ENCODE measurements at regions not wholly inside any gene's neighbourhood (a gene's known extent, or its start where the extent isn't known, plus 50 kb on each side); places are given as distances from the start of the nearest gene placed in this dataset.
A peak's percentile ranks its signal among the peaks of the same experiment; 100 is the strongest.
"Not testable (repeated sequence)": the region's sequence is repeated elsewhere in the genome, so short reads cannot be mapped to it uniquely, and the experiment has no call there.

GRCh38 chr6:56875523-56875922 is 79.4 kb upstream of the BEND6 start:
- Histone ChIP-seq H3K4me1 (ENCODE audit: insufficient read depth, poor library complexity, severe bottlenecking) (no peaks in the 10 kb centered on the region), H3K27me3 (ENCODE audit: insufficient read depth, poor library complexity, severe bottlenecking) (no peaks in the 10 kb centered on the region), H3K9me3 (ENCODE audit: severe bottlenecking) (no peaks in the 10 kb centered on the region), H3K36me3 (ENCODE audit: low read depth) (no peaks in the 10 kb centered on the region), H3K4me3 (ENCODE audit: severe bottlenecking) (no peak overlapping the region), H3K27ac (ENCODE audit: poor library complexity, severe bottlenecking) (no peak overlapping the region)
- DNase-seq (ENCODE audit: low spot score) (no peak), ATAC-seq (ENCODE audit: low read depth) (no peak)
- no peak for TF ChIP-seq CTCF (IDR thresholded peaks at IDR 0.05; ENCODE audit: poor library complexity, severe bottlenecking)

GRCh38 chr6:56874328-56874727 is 80.6 kb upstream of the BEND6 start:
- no peak for DNase-seq (ENCODE audit: low spot score)
- H3K4me1 ChIP-seq (ENCODE audit: insufficient read depth, poor library complexity, severe bottlenecking): peaks cover 3% of the 10 kb centered on the region
- ATAC-seq (ENCODE audit: low read depth): no peak
- H3K9me3 ChIP-seq (ENCODE audit: severe bottlenecking): no peaks in the 10 kb centered on the region
- H3K27ac ChIP-seq (ENCODE audit: poor library complexity, severe bottlenecking): no peak overlapping the region
- no peak overlapping the region for H3K4me3 ChIP-seq (ENCODE audit: severe bottlenecking)
- H3K36me3 ChIP-seq (ENCODE audit: low read depth): no peaks in the 10 kb centered on the region
- no peaks in the 10 kb centered on the region for H3K27me3 ChIP-seq (ENCODE audit: insufficient read depth, poor library complexity, severe bottlenecking)
- TF ChIP-seq CTCF (IDR thresholded peaks at IDR 0.05; ENCODE audit: poor library complexity, severe bottlenecking): no peak

- H3K36me3 ChIP-seq (ENCODE audit: low read depth); H3K4me3 ChIP-seq (ENCODE audit: severe bottlenecking); DNase-seq (ENCODE audit: low spot score); H3K27me3 ChIP-seq (ENCODE audit: insufficient read depth, poor library complexity, severe bottlenecking); ATAC-seq (ENCODE audit: low read depth); H3K9me3 ChIP-seq (ENCODE audit: severe bottlenecking): not testable (repeated sequence)
- peak overlapping the region; percentile 92 for H3K27ac ChIP-seq (ENCODE audit: poor library complexity, severe bottlenecking)
- H3K4me1 ChIP-seq (ENCODE audit: insufficient read depth, poor library complexity, severe bottlenecking): peaks cover 41% of the 10 kb centered on the region
Measured at GRCh38 chr6:56870053-56870452, 84.9 kb upstream of the BEND6 start.

- ATAC-seq (ENCODE audit: low read depth) (no peak), DNase-seq (ENCODE audit: low spot score) (no peak)
- Histone ChIP-seq H3K9me3 (ENCODE audit: severe bottlenecking) (no peaks in the 10 kb centered on the region), H3K27me3 (ENCODE audit: insufficient read depth, poor library complexity, severe bottlenecking) (no peaks in the 10 kb centered on the region), H3K36me3 (ENCODE audit: low read depth) (no peaks in the 10 kb centered on the region), H3K4me1 (ENCODE audit: insufficient read depth, poor library complexity, severe bottlenecking) (peaks cover 48% of the 10 kb centered on the region), H3K4me3 (ENCODE audit: severe bottlenecking) (no peak overlapping the region), H3K27ac (ENCODE audit: poor library complexity, severe bottlenecking) (peak overlapping the region; percentile 92)
- TF ChIP-seq CTCF (IDR thresholded peaks at IDR 0.05; ENCODE audit: poor library complexity, severe bottlenecking): no peak
Measured at GRCh38 chr6:56869346-56869745, 85.6 kb upstream of the BEND6 start.

- no peak for TF ChIP-seq CTCF (IDR thresholded peaks at IDR 0.05; ENCODE audit: poor library complexity, severe bottlenecking)
- H3K36me3 ChIP-seq (ENCODE audit: low read depth): no peaks in the 10 kb centered on the region
- H3K27ac ChIP-seq (ENCODE audit: poor library complexity, severe bottlenecking): peak overlapping the region; percentile 92
- H3K4me1 ChIP-seq (ENCODE audit: insufficient read depth, poor library complexity, severe bottlenecking): peaks cover 54% of the 10 kb centered on the region
- H3K9me3 ChIP-seq (ENCODE audit: severe bottlenecking): no peaks in the 10 kb centered on the region
- H3K27me3 ChIP-seq (ENCODE audit: insufficient read depth, poor library complexity, severe bottlenecking): no peaks in the 10 kb centered on the region
- ATAC-seq (ENCODE audit: low read depth) (peak; percentile 80), DNase-seq (ENCODE audit: low spot score) (no peak)
- H3K4me3 ChIP-seq (ENCODE audit: severe bottlenecking): no peak overlapping the region
Measured at GRCh38 chr6:56868687-56869086, 86.2 kb upstream of the BEND6 start.
